Medulla oblongata (tissue), 1 donor: ENCODE measurements at regions not wholly inside any gene's neighbourhood (a gene's known extent, or its start where the extent isn't known, plus 50 kb on each side); places are given as distances from the start of the nearest gene placed in this dataset.

Source experiments
- DNase-seq: peaks from one replicate; pipeline ENCODE4 v3.0.0-alpha.2; 2015; ENCODE audit errors: extremely low spot score

DNA sequence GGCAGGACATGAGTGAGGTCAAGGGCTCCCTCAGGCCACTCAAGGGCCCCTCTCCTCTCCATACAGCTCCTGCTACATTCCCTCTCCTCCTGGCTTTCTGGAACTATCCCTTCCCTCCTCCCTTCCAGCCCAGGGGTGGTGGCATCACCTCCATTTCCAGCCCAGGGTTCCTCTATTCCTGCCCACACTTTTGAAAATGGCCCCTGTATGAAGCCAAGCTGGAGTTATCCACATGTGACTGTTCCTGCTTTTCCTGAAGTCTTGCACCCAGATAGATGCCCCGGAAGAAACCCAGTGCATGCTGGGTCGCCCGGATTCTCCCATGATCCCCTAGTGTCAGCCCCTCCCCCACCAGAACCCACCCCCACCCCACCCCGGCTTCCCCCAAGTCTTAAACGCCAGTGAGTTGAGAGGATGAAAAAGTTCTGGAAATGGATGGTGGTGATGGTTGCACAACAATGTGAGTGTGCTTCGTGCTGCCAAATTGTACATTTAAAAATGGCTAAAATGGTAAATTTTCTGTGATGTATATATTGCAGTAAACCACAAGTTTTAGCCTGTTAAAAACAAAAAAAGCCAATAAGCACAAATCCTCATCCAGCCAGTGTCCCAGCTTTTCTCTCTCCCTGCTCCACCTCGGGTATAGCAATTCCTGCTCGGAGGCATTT is 136.9 kb downstream of the SCARB1 start:
- no peak for DNase-seq

DNA sequence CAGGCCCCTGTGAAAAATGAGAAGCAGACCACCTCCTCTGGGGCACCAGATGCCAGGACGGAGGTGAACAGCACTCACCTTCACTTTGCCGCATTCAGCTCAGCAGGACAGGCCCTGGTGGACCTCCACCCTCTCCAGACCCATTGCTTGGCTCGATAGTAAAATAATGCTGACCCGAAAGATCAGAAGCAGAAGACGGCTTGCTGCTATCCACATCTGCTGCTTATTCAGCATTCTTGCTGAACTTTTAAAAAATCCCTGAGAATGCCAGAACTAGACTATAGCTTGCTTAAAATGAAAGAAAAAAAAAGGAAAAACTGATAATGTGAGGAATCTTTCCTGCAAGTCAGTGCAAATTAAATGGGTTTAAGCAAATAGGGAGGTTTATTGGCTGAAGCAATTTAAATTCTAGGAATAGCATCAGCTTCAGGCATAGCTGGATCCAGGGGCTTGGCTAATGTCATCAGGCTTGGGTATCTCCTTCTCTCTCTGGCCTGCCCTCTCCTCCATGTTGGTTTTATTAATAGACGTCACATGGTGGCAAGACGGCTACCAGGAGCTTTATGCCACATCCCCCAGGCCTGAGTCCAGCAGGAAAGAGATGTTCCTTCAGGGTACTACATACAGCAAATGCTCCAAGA is 137.9 kb downstream of the SCARB1 start:
- DNase-seq = no peak

DNA sequence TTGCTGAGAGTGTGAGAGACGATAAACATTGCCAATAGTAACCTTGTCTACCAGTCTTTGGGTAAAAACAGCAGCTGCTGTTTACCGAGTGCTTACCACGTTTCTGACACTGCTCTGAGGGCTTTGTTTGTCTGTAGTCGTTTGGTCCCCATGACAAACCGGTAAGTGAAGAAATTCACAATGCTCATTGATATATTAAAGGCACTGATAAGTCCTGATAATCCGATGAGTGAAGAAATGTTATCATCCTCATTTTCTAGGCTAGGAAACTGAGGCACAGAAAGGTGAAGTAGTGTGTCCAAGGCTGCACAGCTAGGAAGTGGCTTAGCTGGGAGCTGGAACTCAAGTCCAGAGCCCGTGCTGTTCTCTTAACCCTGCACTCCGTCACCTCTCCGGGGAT is 138.6 kb downstream of the SCARB1 start:
- DNase-seq = no peak

DNA sequence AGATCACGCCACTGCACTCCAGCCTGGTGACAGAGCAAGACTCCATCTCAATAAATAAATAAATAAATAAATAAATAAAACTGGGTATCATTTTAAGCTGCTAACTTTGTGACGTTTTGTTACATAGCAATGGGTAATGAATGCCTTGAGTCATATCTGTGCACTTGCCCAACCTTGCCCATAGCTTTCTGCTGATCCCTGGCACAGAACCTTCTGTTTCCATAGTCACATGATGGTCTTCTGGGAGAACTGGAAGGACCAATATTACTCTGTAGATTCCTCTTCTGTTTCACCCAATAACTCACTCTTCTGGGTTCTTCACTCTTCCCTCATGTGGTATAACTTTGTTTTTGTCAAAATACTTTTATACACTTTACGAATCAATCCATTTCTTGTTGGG is 140.8 kb downstream of the SCARB1 start:
- DNase-seq = no peak

DNA sequence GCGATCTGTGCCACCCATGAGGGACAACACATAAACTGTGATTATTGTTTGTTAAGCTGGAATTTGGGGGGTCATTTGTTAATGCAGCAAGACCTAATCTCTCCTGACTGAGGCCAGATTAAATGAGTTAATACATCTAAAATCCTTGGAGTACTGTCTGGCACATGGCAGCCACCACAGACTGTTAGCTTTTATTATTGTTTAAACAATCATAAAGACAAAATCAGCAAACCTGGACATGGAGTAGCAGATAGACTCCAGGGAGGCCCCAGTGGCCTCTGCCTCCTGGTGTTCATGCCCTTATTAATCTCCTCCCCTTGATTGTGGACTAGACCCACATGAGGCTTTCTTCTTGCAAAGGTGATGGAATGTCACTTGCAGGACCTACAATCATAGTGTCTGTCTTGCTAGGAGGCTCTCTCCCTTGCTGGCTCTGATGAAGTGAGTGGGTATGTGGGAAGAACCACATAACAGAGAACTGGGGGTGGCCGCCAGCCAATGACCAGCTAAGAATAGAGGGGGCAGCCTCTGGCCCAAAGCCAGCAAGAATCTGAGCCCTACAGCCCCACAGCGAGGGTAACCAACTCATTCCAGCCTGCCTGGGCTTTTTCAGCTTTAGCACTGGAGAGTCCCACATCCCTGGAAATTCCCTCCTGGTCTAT is 142.0 kb downstream of the SCARB1 start:
- DNase-seq = no peak

DNA sequence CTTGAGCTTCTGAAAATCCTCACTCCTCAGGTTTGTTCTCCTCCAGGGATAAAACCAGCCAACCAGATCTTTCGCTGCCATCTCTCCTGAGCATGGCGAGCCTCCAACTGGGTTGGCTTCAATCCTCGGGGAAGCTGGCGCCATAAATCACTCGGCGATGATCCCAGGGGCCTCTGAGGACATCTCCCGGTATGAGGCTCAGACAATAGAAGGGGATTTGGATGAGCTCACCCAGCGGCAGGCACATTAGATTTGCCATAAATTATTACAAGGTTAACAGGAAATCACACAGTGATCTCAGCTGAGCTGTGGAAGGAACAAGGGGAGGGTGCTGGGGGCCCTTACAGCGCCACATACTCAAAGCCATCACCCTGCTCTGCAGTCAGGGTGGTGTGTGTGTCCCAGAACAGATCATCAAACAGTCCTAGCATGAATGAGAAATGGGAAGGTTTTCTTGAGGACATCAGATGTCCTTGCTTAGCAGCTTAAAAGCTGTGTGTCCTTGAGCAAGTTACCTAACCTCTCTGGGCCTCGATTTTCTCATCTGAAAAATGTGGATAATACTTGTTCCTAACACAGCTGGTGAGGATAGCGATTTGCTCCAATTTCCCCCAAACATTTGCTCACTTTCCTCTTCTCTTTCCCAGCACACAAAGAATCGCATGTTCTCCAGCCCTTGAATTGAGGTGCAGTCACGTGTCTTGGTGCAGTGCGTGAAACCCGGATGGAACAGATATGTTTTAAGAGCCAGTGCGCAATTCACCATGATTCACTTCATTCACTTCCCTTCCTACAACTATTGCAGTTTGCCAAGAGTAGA is 142.8 kb downstream of the SCARB1 start:
- DNase-seq = peak; percentile 47

DNA sequence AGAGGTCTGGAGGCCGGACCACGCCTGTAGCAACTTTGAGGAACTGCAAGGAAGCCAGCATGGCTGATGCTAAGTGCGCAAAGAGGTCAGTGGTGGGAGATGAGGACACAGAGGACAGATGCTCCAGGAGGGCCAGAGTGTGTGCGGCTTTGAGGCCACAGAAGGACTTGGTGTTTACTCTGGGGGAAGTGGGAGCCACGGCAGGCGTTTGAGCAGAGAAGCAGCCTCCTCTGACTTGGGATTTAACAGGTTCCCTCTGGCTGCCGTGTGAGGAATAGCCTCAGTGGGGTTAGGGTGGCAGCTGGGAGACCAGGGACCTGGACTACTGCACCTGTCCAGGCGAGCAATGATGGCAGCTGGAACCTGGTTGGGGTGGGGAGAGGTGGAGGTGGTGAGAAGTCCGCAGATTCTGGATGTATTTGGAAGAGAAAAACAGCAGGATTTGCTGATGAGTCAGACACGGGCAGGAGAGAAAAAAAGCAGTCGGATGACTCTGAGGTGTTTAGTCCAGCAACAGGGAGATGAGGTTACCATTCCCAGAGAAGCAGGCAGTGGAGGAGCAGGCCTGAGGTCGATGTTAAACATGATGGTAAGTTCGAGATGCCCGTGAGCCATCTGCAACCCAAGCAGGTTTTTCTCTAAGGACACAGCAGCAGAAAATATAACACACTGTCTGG is 143.5 kb downstream of the SCARB1 start:
- no peak for DNase-seq

DNA sequence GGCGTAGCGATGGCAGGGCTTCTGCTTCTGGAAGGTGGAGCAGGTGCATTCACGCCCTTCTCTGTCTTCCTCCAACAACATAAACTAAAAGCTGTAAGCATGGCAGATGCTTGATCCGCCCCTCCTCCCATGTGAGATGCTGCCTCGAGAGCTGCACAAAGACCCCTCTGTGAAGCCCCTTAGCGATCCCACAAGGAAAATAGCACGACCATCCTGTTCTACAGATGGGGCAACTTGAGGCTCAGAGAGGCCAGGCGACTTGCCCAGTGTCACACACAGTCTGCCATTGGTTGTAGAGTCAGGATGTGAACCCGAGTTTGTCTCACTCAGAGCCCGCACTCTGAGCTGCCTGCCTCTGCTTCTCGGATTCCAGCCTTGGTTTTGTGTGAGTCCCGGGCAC is 144.4 kb downstream of the SCARB1 start:
- DNase-seq = no peak

DNA sequence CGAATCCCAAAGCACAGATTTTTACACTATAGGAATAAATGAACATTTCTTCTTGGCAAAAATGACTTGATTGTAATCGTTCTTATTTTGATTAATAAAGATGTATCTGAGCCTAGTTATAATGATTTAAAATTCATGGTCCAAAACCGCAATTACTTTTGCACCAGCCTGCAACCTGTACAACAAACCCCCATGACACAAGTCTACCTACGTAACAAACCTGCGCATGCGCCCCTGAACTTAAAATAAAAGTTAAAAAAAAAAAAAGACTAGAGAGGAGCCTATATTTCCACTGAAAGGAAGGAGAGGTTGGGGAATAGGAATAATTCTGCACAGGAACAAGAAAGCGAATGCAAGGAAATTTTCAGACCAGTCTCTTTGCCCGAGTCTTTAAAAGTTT is 145.2 kb downstream of the SCARB1 start:
- DNase-seq = no peak

DNA sequence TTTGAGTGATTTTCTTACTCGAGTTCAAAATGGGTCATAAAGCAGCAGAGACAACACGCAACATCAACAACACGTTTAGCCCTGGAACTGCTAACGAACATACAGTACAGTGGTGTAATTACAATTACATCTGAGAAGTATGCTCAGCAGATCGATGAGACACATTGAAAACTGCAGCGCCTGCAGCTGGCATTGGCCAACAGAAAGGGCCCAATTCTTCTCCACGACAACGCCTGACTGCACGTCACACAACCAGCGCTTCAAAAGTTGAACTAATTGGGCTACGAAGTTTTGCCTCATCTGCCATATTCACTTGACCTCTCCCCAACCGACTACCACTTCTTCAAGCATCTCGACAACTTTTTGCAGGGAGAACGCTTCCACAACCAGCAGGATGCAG is 145.6 kb downstream of the SCARB1 start:
- no peak for DNase-seq

DNA sequence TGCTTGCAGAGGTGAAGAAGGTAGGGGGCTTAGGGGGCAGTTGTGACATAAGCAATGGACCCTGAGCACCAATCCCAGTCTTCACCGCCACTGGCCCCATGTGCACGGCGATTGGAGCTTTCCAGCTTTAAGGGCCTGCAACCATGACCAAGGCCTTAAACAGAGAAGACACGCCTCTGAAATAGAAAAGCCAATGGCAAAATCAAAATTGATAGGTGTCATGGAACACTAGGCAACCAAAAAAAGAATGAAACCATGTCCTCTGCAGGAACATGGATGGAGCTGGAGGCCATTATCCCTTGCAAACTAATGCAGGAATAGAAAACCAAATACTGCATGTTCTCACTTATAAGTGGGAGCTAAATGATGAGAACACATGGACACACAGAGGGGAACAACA is 146.3 kb downstream of the SCARB1 start:
- no peak for DNase-seq

DNA sequence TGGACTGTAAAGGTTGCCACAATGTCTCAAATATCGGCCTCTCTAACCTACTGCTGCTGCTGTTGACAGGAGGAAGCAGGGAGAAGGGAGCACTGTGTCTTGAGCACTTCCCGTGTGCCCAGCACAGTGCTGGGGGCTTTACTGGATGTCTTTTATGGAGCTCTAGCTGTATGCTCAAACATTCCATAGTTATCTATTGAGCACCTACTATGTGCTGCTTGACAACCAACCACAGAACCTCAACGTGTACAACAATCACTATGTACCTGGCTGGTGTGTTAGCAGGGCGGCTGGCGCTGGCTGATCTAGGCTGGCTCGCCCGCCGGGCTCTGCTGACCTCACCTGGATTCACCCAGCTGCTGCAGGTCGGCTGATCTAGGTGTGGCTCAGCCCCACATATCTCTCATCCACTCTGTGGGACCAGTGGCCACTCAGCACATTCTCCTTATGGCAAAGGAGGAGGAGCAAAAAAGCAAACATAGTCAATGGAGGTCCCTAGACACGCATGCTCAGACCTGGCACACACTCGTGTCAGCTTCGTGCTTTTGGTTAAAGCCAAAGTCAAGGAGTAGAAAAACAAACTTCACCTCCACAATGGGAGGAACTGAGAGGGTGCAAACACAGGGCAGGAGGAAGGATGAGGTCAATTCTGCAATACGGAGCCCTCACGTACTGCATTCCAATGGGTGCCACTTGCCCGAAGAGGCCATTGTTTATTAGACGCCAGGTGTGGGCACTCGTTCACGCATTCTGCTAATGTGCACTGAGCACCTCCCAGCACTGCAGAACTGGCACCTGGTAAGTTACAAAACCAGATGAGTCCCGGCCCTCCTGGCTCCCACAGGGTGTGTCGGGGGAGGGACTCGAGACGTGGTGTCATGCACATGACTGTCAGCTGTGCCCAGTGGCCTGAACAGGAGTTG is 147.2 kb downstream of the SCARB1 start:
- DNase-seq = no peak

DNA sequence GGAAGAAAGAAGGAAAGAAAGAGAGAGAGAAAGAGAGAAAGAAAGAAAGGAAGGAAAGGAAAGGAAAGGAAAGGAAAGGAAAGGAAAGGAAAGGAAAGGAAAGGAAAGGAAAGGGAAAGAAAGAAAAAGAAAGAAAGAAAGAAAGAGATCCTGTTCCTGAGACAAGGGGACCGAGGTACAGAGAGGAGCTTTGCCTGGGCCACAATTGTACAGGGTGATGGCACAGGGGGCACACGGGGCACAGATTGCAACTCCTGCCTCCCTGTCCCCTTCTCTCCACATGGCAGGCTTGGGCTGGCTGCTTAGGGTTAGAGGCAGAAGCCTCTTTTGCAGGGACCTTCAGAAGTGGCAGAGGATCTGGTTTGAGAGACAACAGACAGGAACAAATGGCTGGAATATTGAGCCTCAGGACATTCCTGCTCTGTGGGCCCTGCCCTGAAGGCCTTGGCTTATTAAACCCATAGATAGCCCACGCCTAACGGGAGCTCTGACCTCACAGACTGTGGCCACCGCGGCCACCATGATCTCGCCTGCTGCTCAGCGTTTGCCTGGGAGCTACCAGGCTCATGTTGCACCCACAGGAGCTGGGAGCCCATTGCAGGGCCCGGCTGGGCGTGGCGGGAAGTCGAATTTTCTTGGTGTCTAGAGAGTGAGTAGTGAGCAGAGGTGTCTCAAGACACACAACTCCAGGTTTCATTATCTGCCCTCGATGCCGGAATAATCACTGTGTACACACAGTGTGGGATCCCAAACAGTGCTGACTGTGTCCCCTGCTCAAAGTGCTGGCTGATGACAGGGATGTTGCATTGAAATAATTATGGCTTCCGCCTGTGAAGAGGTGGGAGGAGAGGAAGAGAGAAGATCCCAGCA is 147.9 kb upstream of the NCOR2 start:
- DNase-seq = no peak

DNA sequence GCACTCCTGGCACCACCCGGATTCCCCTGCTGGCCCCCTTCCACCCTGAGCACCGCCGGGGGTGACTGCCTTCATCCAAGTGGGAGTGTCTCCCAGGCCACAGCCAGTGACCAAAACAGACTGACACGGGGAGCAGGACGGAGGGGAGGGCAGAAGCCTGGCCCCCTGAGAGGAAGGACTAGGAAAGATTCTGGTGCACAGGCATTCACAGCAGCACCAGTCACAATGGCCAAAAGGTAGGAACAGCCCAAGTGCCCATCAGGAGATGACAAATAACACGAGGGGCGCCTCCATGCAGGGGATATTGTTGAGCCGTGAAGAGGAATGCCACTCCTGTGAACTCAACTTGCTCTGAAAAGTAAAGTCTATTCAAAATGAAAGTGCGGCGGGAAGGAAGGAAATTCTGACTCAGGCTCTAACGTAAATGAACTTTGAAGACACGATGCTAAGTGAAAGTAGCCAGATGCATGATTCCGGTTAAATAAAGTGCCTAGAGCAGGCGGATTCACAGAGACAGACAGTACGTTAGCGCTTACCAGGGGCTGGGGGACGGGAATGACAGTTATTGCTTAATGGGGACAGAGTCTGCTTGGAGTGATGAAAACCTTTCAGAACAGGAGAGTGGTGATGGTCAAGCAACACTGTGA is 146.1 kb upstream of the NCOR2 start:
- peak; percentile 87 for DNase-seq

DNA sequence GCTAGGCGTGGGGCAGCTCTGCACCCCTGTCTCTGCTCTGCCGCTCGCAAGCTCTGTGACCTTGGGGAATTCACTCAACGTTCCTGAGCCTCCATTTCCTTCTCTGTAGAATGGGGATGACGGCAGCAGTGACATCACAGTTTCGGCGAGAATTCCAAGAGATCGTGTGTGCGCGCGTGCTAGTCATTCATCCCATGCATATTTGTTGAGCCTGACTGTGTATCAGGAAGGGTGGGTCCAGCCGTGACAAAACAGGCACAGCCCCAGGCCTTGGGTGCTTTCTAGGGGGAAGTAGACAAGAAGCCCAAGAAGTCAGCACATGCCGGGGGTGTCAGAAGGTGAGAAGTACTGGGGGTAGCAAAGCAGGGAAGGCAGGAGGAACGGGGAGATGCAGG is 145.6 kb upstream of the NCOR2 start:
- peak; percentile 58 for DNase-seq

DNA sequence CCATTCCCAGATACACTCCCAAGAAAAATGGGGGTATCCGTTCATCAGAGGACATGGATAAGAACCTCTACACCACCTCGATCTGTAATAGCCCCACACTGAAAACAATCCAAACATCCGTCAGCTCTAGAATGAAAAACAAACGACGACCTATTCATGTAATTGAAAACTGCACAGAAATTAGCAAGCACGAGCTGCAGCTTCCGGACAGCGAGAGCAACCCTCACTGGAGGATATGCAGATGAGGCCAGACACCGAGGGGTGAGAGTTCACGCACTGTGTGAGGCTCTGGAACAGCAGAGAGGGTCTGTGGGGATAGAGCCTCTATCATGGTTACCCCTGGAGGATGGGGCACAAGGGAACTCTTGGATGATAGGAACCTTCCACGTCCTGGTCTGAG is 143.9 kb upstream of the NCOR2 start:
- no peak for DNase-seq

DNA sequence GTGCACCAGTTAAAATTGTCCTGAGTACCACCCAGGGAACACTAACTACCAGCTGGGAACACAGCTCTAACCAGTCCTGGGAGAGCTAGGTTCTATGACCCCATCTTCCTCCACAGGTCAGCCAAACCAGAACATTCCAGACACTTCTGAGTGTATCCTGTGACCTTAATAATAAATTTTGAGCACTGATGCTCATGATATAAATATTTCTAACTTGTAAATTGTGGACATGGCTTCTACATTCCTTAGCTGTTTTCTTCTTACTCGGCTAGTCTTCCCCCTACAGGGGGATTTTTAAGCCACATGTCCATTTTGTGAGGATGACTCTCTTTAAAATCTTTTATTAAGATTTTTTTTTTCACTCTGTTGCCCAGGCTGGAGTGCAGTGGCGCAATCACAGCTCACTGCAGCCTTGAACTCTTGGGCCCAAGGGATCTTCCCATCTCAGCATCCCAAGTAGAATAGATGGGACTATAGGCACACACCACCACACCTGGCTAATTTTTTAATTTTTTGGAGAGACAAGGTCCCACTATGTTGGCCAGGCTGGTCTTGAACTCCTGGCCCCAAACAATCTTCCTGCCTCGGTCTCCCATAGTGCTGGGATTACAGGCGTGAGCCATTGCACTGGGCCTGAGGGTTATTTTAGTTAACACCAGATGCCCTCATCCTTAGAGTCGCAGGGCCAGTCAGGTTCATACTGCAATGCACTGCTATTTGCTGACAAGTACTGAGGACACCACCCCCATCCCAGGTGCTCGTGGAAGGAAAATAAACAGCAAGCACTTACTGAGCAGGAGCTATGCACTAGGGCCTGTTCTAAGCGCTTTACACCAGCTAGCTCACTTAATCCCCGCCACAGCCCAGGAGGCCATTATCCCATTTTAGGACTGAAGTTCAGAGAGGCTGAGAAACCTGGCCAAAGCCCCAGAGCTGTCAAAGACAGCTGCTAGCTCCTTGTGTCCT is 142.6 kb upstream of the NCOR2 start:
- DNase-seq = no peak

DNA sequence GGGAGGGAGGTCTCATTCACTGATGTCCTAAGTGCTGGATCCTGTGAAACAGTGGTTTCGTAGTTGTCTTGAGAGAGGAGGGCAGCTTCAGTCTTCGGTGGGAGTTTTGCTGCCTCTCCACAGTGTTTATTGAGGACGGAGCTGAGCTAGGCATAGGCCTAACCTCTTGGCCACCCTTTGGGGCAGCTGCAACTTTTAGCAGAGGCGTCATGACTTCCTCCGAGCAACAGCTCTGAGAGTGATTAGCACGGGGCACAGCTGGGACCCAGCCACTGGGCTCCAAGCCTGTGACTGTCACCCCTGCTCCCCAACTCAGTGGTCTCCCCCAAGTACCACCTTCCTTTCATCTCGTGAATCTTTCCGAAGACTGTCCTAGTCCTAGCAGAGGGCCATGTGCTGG is 139.9 kb upstream of the NCOR2 start:
- DNase-seq = no peak
